ENCODE measurements at regions not wholly inside any gene's neighbourhood (a gene's known extent, or its start where the extent isn't known, plus 50 kb on each side); places are given as distances from the start of the nearest gene placed in this dataset.
A peak's percentile ranks its signal among the peaks of the same experiment; 100 is the strongest.

GRCh38 chr15:70327856-70328678 lies 230.3 kb upstream of the TLE3 start:
- no peak for TF ChIP-seq POLR2AphosphoS5 (IDR thresholded peaks at IDR 0.05; ENCODE audit: low read depth, low read length)
- no peak for TF ChIP-seq TAF1 (IDR thresholded peaks at IDR 0.05; ENCODE audit: low read depth, low read length)
- TF ChIP-seq POLR2A (IDR thresholded peaks at IDR 0.05; ENCODE audit: low read depth, low read length): no peak
- no peak for TF ChIP-seq PAX5 (IDR thresholded peaks at IDR 0.05; ENCODE audit: insufficient read depth, low read length, severe bottlenecking)
- TF ChIP-seq SPI1 (IDR thresholded peaks at IDR 0.05; ENCODE audit: low read depth, low read length): peak; percentile 94

Data from GM12891 (cell line).